ENCODE measurements at regions not wholly inside any gene's neighbourhood (a gene's known extent, or its start where the extent isn't known, plus 50 kb on each side); places are given as distances from the start of the nearest gene placed in this dataset.

GRCh38 chr4:15163284-15163645 lies 161.0 kb downstream of the CPEB2 start:
- no peak for TF ChIP-seq CTCF (IDR thresholded peaks at IDR 0.05)

- no peak for TF ChIP-seq CTCF (IDR thresholded peaks at IDR 0.05)
These were observed 162.3 kb downstream of the CPEB2 start for GRCh38 chr4:15164571-15164970.

GRCh38 chr4:15167743-15168142 lies 165.5 kb downstream of the CPEB2 start:
- no peak for TF ChIP-seq CTCF (IDR thresholded peaks at IDR 0.05)

GRCh38 chr4:15168759-15169158 lies 166.5 kb downstream of the CPEB2 start:
- TF ChIP-seq CTCF (IDR thresholded peaks at IDR 0.05): no peak

- no peak for TF ChIP-seq CTCF (IDR thresholded peaks at IDR 0.05)
These were observed 169.4 kb downstream of the CPEB2 start for GRCh38 chr4:15171725-15172124.

GRCh38 chr4:15173251-15173650 lies 171.0 kb downstream of the CPEB2 start:
- TF ChIP-seq CTCF (IDR thresholded peaks at IDR 0.05): no peak

- TF ChIP-seq CTCF (IDR thresholded peaks at IDR 0.05): no peak
These were observed 180.4 kb downstream of the CPEB2 start for GRCh38 chr4:15182600-15183220.

- no peak for TF ChIP-seq CTCF (IDR thresholded peaks at IDR 0.05)
These were observed 183.9 kb downstream of the CPEB2 start for GRCh38 chr4:15186149-15186548.

Measured in LNCAP (cell line).